GM12878 (cell line): ENCODE measurements at regions not wholly inside any gene's neighbourhood (a gene's known extent, or its start where the extent isn't known, plus 50 kb on each side); places are given as distances from the start of the nearest gene placed in this dataset.
A peak's percentile ranks its signal among the peaks of the same experiment; 100 is the strongest.

ENCODE experiments used
- ATAC-seq: fragments of 200-7000 bp; cut with Tn5 transposase; 3 replicates; pipeline ENCODE4 v1.9.1; 2020; ENCODE audit warnings: mild to moderate bottlenecking, moderate library complexity
- BruUV-seq: library from RNA; stranded (reverse); fragments of 400-500 nt; replicated peaks from 2 replicates; lab custom pipeline; 2021; lab: Mats Ljungman, UMichigan
- CTCF ChIA-PET: fragments of 300-600 bp; sonication (Branson Sonifier 250); formaldehyde crosslinking; extraction: SDS; loops from one replicate; lab custom pipeline; 2021; ENCODE audit warnings: inconsistent platforms; lab: Yijun Ruan, JAX
- POLR2A ChIA-PET: fragments of 350-600 bp; formaldehyde crosslinking; extraction: SDS; loops from one replicate; lab custom pipeline; 2021; ENCODE audit warnings: inconsistent platforms; lab: Charles Lee
- RAD21 ChIA-PET: fragments of 300-600 bp; sonication (Branson Sonifier 250); formaldehyde crosslinking; loops from one replicate; lab custom pipeline; 2023; ENCODE audit warnings: antibody characterized with exemption; ENCODE audit not compliant: unreplicated experiment; lab: Charles Lee
- SMC1A ChIA-PET: fragments of 300-600 bp; sonication (Branson Sonifier 250); formaldehyde crosslinking; loops from one replicate; lab custom pipeline; 2023; ENCODE audit not compliant: unreplicated experiment, uncharacterized antibody; lab: Charles Lee
- DNase-seq: peaks from one replicate; pipeline ENCODE4 v3.0.0-alpha.2; 2011; ENCODE audit warnings: low read depth, low spot score
- FAIRE-seq: peaks from 3 replicates; lab custom pipeline; 2011; peaks lifted over from hg19 to GRCh38; lab: Jason Lieb, UNC
- H2AFZ ChIP-seq: 2 replicates; pipeline ENCODE4 v1.6.0; 2011; ENCODE audit warnings: low read depth, low read length, control low read depth; ENCODE audit not compliant: control insufficient read depth
- H3K27ac ChIP-seq: 2 replicates; pipeline ENCODE4 v1.5.1; 2011; ENCODE audit warnings: control low read depth; ENCODE audit not compliant: control insufficient read depth, insufficient read depth
- H3K27me3 ChIP-seq, 2 experiments: replicated peaks in 1 of 2; 2 replicates each; pipeline versions ENCODE4 v1.6.0 to v1.6.1; 2011; ENCODE audit warnings: low read length in 1 of 2; ENCODE audit not compliant: control insufficient read depth in 2 of 2, insufficient read depth in 2 of 2
- H3K36me3 ChIP-seq, 2 experiments: 2 replicates each; pipeline ENCODE4 v1.5.1; 2011; ENCODE audit warnings: low read length in 1 of 2; ENCODE audit not compliant: control insufficient read depth in 2 of 2, insufficient read depth in 2 of 2
- H3K4me1 ChIP-seq: 2 replicates; pipeline ENCODE4 v1.6.1; 2011; ENCODE audit warnings: mild to moderate bottlenecking, low read length, moderate library complexity, mixed read lengths; ENCODE audit not compliant: control insufficient read depth, insufficient read depth
- H3K4me2 ChIP-seq: 2 replicates; pipeline ENCODE4 v1.6.0; 2011; ENCODE audit warnings: control low read depth; ENCODE audit not compliant: control insufficient read depth, insufficient read depth
- H3K4me3 ChIP-seq: fragments of 200-600 bp; sonication (generic); 2 replicates; pipeline ENCODE4 v1.5.1; 2016
- H3K79me2 ChIP-seq: 2 replicates; pipeline ENCODE4 v1.6.0; 2011; ENCODE audit warnings: low read length; ENCODE audit not compliant: control insufficient read depth, insufficient read depth
- H3K9ac ChIP-seq: 2 replicates; pipeline ENCODE4 v1.8.0; 2011; ENCODE audit warnings: low read length, control low read depth, mixed read lengths; ENCODE audit not compliant: control insufficient read depth, insufficient read depth
- H3K9me3 ChIP-seq: replicated peaks from 3 replicates; pipeline ENCODE4 v1.5.1; 2011; ENCODE audit warnings: mild to moderate bottlenecking, low read length; ENCODE audit not compliant: control insufficient read depth, insufficient read depth
- H4K20me1 ChIP-seq: 2 replicates; pipeline ENCODE4 v1.6.0; 2011; ENCODE audit not compliant: control insufficient read depth, insufficient read depth
- CUX1 ChIP-seq: IDR thresholded peaks from 2 replicates; pipeline ENCODE4 v1.6.1; 2012; ENCODE audit warnings: improper control_type of control experiment, low read depth, low read length; ENCODE audit not compliant: insufficient replicate concordance
- FOXM1 ChIP-seq: IDR thresholded peaks from 2 replicates; pipeline ENCODE4 v1.6.1; 2012; ENCODE audit warnings: low read depth, mild to moderate bottlenecking, inconsistent platforms, low read length, moderate library complexity
- KLF5 ChIP-seq: fragments of 450-650 bp; IDR thresholded peaks from 2 replicates; pipeline ENCODE4 v1.6.1; 2014; ENCODE audit warnings: mild to moderate bottlenecking; ENCODE audit not compliant: partially characterized antibody
- RELB ChIP-seq: fragments of 450-650 bp; IDR thresholded peaks from 2 replicates; pipeline ENCODE4 v1.6.1; 2017; ENCODE audit warnings: low read depth, mild to moderate bottlenecking, moderate library complexity
- RFX5 ChIP-seq: IDR thresholded peaks from 2 replicates; pipeline ENCODE4 v1.6.1; 2011; ENCODE audit warnings: low read depth, low read length, improper control_type of control experiment
- STAT1 ChIP-seq: fragments of 450-650 bp; conservative IDR thresholded peaks from 2 replicates; pipeline ENCODE4 v1.6.1; 2014; ENCODE audit warnings: antibody characterized with exemption, mild to moderate bottlenecking
- YBX1 ChIP-seq: fragments of 450-650 bp; IDR thresholded peaks from 2 replicates; pipeline ENCODE4 v1.6.1; 2016; ENCODE audit warnings: antibody characterized with exemption
- ZBTB4 ChIP-seq: fragments of 450-650 bp; formaldehyde crosslinking; IDR thresholded peaks from 2 replicates; pipeline ENCODE4 v1.4.0; 2022; ENCODE audit warnings: mild to moderate bottlenecking, moderate library complexity
- WGBS: methylation state at CpG from one replicate; pipeline ENCODE4 v1.1.6; 2016; ENCODE audit warnings: low lambda C conversion rate; ENCODE audit not compliant: insufficient replicate concordance, insufficient coverage; ENCODE audit errors: missing lambda C conversion rate; 5-methylcytosine and 5-hydroxymethylcytosine counted together
- in situ Hi-C: fragments of 300-500 bp; cut with MboI; formaldehyde crosslinking; loops from 9 replicates; pipeline ENCODE4 v1.14.3; 2018; ENCODE audit warnings: mixed read lengths
- intact Hi-C: fragments of 100-400 bp; cut with micrococcal nuclease; formaldehyde crosslinking; loops from one replicate; pipeline ENCODE4 v1.14.2; 2022; ENCODE audit not compliant: unreplicated experiment

- in situ Hi-C loops = loop anchor here (5.0 to 25.0 kb wide), 2 partner anchors 797 to 1397 kb away; partner anchors contain the start of gene PPA2
- TF ChIP-seq RFX5 (no peak), RELB (no peak), FOXM1 (0 out of 2 replicates have a peak, but pooled peaks have one; percentile 39), STAT1 (no peak), KLF5 (no peak), ZBTB4 (CRISPR knock-in tag) (no peak), CUX1 (no peak), YBX1 (no peak)
Measured at GRCh38 chr4:104064646-104065577, 345.1 kb upstream of the TACR3 start.

More at GRCh38 chr4:104064646-104065577, 345.1 kb upstream of the TACR3 start:
- RAD21 ChIA-PET = interaction anchor here (1.0 to 1.4 kb wide), 4 partner anchors 795 to 802 kb away, joined by 3 to 8 read pairs (median 4); no protein-coding TSS in a partner anchor
- H3K4me1 ChIP-seq = no peaks in the 10 kb centered on the region
- POLR2A ChIA-PET = no interaction called here
- no TSS peak for BruUV-seq
- H3K27me3 ChIP-seq = no peaks in the 10 kb centered on the region
- intact Hi-C loops = loop anchor here (1.0 to 10.0 kb wide), 7 partner anchors 386 to 1410 kb away; partner anchors contain the start of genes PPA2 and TET2
- H3K4me2 ChIP-seq = no peak overlapping the region
- CTCF ChIA-PET = interaction anchor here (0.5 to 3.7 kb wide), 9 partner anchors 9 to 795 kb away, joined by 3 to 38 read pairs (median 3); no protein-coding TSS in a partner anchor
- H3K9ac ChIP-seq = no peak overlapping the region
- 29% methylated on average over 8 of the region's 8 CpGs for WGBS
- H3K4me3 ChIP-seq = no peak overlapping the region
- DNase-seq (peak; percentile 23), ATAC-seq (peak; percentile 97), FAIRE-seq (peak; percentile 84)
- peak overlapping the region; percentile 78 for H2AFZ ChIP-seq
- H3K36me3 ChIP-seq = no peaks in the 10 kb centered on the region
- SMC1A ChIA-PET = interaction anchor here (0.6 to 1.6 kb wide), 6 partner anchors 13 to 796 kb away, joined by 3 read pairs; no protein-coding TSS in a partner anchor
- no peaks in the 10 kb centered on the region for H3K79me2 ChIP-seq
- H4K20me1 ChIP-seq = no peaks in the 10 kb centered on the region
- H3K27ac ChIP-seq = no peak overlapping the region
- peaks cover 3% of the 10 kb centered on the region; the same call in 1 of the 3 replicates for H3K9me3 ChIP-seq
